IPS-15b (cell line): ENCODE measurements at regions not wholly inside any gene's neighbourhood (a gene's known extent, or its start where the extent isn't known, plus 50 kb on each side); places are given as distances from the start of the nearest gene placed in this dataset.
"Not testable (repeated sequence)": the region's sequence is repeated elsewhere in the genome, so short reads cannot be mapped to it uniquely, and the experiment has no call there.

Experiments used
- H3K27me3 ChIP-seq: one replicate; pipeline ENCODE4 v1.6.1; 2013; ENCODE audit warnings: low read length; ENCODE audit not compliant: control insufficient read depth, insufficient read depth
- H3K36me3 ChIP-seq: one replicate; pipeline ENCODE4 v1.6.1; 2013; ENCODE audit warnings: low read length; ENCODE audit not compliant: control insufficient read depth, insufficient read depth
- H3K4me1 ChIP-seq: one replicate; pipeline ENCODE4 v1.6.1; 2013; ENCODE audit warnings: mild to moderate bottlenecking, low read length; ENCODE audit not compliant: control insufficient read depth, insufficient read depth
- H3K4me3 ChIP-seq: one replicate; pipeline ENCODE4 v1.5.1; 2013; ENCODE audit warnings: low read depth, low read length
- H3K9ac ChIP-seq: one replicate; pipeline ENCODE4 v1.6.1; 2013; ENCODE audit warnings: low read depth, mild to moderate bottlenecking, low read length
- H3K9me3 ChIP-seq: one replicate; pipeline ENCODE4 v1.6.1; 2013; ENCODE audit warnings: mild to moderate bottlenecking, low read length; ENCODE audit not compliant: control insufficient read depth, insufficient read depth

DNA sequence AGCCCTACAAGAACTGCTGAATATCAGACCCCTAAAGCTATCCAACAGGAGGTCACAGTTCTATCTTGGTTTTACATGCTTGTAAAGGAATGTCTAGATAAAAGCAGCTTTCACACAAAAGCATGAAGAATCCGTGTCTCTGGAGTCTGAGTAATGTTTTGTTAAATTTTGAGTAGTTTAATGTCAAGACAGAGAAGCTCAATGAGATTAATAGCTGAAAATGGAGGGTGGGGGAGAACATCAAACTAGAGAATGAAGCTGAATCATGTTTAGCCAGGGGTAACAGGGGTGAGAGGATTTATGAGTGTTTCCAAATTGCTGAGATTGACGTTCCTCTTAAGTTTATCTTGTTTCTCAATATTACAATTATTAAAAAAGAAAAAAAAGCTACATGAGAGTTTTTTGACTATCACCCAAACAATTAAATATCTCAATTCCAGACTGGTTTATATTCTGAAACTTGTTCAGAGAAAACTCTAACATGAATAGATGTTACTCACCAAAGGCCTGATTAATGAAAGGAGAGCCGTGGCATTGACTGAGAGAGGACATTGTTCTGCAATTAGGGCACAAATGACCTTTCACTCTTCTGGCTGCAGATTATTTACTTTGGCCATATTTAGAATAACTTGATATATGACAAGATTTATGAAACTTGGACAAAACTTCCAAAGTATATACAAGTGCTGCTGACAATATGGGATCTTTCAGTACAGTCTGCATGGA lies 266.4 kb upstream of the ETAA1 start:
- Histone ChIP-seq H3K27me3 (no peaks in the 10 kb centered on the region), H3K9me3 (no peaks in the 10 kb centered on the region), H3K4me1 (no peaks in the 10 kb centered on the region), H3K9ac (no peak overlapping the region), H3K4me3 (no peak overlapping the region), H3K36me3 (no peaks in the 10 kb centered on the region)

DNA sequence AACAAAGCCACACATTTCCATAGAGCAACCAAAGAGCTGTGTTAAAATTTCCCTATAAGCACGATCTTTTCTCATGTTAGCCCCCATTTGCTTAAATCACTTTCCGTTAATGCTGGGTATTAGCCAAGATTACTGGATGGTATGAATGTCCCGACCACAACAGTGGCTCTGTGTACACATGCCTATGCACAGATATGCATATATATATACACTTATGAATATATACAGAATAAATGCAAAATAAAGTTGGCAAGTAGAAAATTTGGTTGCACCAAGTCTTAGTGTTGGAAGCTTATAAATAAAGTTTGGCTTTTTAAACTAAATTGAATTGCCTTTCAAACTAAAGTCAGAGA lies 265.9 kb upstream of the ETAA1 start:
- Histone ChIP-seq H3K9ac (no peak overlapping the region), H3K9me3 (no peaks in the 10 kb centered on the region), H3K36me3 (no peaks in the 10 kb centered on the region), H3K4me1 (no peaks in the 10 kb centered on the region), H3K4me3 (no peak overlapping the region), H3K27me3 (no peaks in the 10 kb centered on the region)

DNA sequence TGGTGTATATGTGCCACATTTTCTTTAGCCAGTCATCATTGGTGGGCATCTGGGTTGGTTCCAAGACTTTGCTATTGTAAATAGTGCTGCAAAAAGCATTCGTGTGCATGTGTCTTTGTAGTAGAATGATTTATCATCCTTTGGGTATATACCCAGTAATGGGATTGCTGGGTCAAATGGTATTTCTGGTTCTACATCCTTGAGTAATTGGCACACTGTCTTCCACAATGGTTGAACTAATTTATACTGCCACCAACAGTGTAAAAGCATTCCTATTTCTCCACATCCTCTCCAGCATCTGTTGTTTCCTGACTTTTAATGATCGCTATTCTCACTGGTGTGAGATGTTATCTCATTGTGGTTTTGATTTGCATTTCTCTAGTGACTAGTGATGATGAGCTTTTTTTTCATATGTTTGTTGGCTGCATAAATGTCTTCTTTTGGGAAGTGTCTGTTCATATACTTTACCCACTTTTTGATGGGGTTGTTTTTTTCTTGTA lies 264.6 kb upstream of the ETAA1 start:
- not testable (repeated sequence) for H3K36me3 ChIP-seq, H3K9ac ChIP-seq, H3K9me3 ChIP-seq, H3K4me1 ChIP-seq, H3K27me3 ChIP-seq, H3K4me3 ChIP-seq

DNA sequence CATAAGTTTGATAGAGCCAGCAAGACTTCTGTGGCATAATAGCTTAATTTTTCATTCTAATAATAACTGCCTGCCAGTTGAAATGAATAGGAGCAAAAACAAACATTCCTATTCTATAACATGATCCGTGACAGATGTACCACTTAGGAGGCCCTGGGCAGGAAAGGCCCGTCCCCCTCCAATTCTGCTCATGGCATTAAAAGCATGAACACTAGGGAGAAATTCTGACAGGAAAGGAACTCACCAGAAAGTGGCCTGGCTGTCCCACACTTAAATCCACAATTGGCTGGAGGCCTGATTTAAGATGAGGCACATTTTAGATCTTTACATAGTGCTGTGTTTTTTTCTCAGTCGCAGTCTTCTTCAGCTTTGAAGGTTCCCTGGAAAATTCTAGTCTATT lies 261.9 kb upstream of the ETAA1 start:
- no peaks in the 10 kb centered on the region for H3K36me3 ChIP-seq
- no peaks in the 10 kb centered on the region for H3K4me1 ChIP-seq
- H3K4me3 ChIP-seq: no peak overlapping the region
- H3K9me3 ChIP-seq: no peaks in the 10 kb centered on the region
- H3K27me3 ChIP-seq: no peaks in the 10 kb centered on the region
- H3K9ac ChIP-seq: no peak overlapping the region

DNA sequence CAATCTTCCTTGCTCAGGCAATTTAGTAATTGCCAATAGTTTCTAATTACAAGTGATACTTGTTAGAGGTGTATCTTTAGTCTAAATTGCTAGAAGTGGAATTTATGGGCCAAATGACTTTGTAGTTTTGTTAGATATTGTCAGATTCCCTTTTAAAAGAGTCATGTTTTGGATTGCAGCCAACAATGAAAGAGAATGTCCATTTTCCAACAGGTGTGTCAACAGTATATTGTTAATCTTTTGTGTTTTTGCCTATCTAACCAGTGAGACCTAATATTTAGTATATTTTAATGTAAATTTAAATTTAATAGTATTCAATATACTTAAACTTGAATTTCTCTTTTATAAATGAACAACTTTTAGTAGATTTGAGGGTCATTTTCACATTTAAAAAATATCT lies 259.4 kb upstream of the ETAA1 start:
- H3K4me3 ChIP-seq: no peak overlapping the region

DNA sequence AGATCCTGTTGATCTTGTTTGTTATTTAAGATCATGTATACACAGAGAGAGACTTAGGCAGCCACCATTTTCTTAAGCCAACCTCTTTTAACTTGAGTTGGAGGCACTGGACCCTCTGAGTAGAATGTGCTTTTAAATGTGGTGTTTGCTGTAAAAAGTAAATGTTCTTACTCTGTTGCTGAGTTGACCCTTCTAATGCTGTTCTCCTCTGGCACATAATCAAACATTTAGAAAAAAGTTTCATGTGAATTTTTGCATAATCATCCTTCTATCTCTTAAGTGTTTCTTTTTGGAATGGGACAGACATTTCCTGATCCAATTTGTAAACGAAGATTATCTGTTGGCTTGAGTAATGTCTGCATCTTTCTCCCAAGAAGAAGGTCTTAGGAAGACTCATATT lies 255.1 kb upstream of the ETAA1 start:
- H3K9me3 ChIP-seq: no peaks in the 10 kb centered on the region
- H3K9ac ChIP-seq: no peak overlapping the region
- no peaks in the 10 kb centered on the region for H3K4me1 ChIP-seq
- H3K4me3 ChIP-seq: no peak overlapping the region
- no peaks in the 10 kb centered on the region for H3K36me3 ChIP-seq
- H3K27me3 ChIP-seq: no peaks in the 10 kb centered on the region

More for the DNA sequence above, 259.4 kb upstream of the ETAA1 start:
- Histone ChIP-seq H3K27me3 (no peaks in the 10 kb centered on the region), H3K9me3 (no peaks in the 10 kb centered on the region), H3K4me1 (no peaks in the 10 kb centered on the region), H3K36me3 (no peaks in the 10 kb centered on the region), H3K9ac (no peak overlapping the region)

DNA sequence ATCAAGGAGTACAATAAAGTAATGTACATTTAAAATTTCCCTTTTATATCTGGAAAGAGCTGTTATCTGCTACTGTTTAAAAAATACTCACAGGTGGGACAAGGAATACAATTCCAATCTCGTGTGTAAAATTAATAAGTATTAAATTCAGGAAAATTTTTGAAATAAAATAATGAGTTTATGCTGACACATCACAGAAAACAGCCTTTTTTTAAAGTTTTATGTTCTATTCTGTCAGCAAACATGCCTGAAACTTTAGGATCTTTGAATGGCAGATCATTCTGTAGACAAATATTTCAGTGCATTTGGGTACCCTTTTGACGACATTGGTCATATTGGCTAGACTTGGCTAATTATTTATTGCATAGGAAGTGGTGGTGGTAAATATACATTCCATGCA lies 254.4 kb upstream of the ETAA1 start:
- H3K9me3 ChIP-seq: no peaks in the 10 kb centered on the region
- H3K4me1 ChIP-seq: no peaks in the 10 kb centered on the region
- H3K27me3 ChIP-seq: no peaks in the 10 kb centered on the region
- H3K36me3 ChIP-seq: no peaks in the 10 kb centered on the region
- no peak overlapping the region for H3K9ac ChIP-seq
- H3K4me3 ChIP-seq: no peak overlapping the region

DNA sequence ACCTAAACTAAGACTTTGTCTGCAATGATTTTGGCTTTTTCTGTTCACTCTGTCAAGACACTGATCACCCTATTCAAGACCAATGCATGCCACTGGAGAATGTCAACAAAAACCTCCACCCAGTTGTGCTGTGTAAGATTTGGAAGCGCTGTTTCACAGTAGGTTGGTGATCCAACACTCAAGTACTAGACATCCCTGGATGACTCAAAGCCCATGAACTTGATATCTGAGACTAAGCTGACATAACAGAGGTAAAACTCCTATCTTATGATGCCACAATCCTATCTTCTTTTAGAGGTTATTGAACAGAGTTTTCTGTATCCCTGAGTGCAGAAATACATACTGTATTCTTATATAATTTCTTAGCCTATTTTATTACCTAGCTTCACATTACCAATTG lies 251.3 kb upstream of the ETAA1 start:
- H3K9me3 ChIP-seq: no peaks in the 10 kb centered on the region
- no peaks in the 10 kb centered on the region for H3K36me3 ChIP-seq
- H3K4me3 ChIP-seq: no peak overlapping the region
- no peaks in the 10 kb centered on the region for H3K27me3 ChIP-seq
- no peak overlapping the region for H3K9ac ChIP-seq
- H3K4me1 ChIP-seq: no peaks in the 10 kb centered on the region

DNA sequence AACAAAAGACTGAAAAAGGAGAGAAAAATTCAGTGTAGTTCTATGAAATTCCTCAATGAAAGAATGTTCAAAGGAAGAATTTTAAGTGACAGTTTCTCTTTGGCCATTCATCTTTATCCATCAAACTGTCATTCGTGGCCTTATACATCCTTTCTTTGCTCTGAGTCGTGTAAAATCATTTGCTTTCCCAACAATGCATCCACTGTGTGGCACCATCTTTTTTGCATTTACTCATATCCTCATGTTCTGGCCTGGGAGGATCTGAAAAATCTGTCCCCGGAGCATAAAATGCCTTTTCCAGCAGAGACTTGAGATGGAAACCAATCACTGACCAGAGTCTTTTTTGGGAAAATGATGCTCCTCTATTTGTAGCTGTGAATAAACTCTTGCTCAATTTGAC lies 240.3 kb upstream of the ETAA1 start:
- H3K9ac ChIP-seq: no peak overlapping the region
- no peaks in the 10 kb centered on the region for H3K4me1 ChIP-seq
- no peak overlapping the region for H3K4me3 ChIP-seq
- H3K36me3 ChIP-seq: no peaks in the 10 kb centered on the region
- no peaks in the 10 kb centered on the region for H3K27me3 ChIP-seq
- H3K9me3 ChIP-seq: no peaks in the 10 kb centered on the region

DNA sequence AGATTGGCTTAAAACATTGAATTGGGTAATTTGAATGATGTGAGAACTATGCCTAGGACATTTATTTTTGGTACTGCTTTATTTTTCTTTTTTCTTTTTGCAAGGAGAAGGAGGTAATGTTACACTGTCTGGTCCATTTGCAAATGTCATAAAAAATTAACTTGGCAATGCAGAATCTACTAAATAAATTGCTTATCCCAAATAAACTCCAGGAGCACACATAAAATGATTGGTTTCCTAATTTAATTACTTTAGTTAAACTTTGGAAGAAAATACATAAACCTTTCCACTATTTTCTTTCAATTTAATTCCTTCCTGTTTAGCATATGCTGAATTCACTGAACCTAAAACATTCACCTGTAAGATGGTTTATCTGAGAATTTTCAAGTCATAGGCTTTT lies 238.4 kb upstream of the ETAA1 start:
- Histone ChIP-seq H3K9me3 (no peaks in the 10 kb centered on the region), H3K27me3 (no peaks in the 10 kb centered on the region), H3K4me3 (no peak overlapping the region), H3K9ac (no peak overlapping the region), H3K36me3 (no peaks in the 10 kb centered on the region), H3K4me1 (no peaks in the 10 kb centered on the region)

DNA sequence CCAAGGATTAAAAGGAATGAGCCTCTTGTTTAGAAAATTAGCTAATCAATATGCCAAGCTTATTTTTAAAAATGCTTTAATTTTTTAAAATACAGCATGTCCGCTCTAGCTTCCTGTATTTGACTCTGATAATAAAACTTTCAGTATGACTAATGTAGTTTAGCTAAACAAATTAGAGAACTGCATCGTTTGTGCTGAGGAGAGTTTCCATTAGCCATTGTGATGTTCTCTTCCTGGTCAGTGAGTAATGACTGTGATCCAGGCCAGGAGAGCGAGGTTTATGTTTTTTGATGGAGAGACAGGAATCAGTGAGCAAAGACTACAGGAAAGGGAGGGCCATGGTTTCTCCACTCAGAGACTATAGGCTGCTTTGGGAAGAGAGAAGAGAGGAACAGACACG lies 237.2 kb upstream of the ETAA1 start:
- no peaks in the 10 kb centered on the region for H3K4me1 ChIP-seq
- H3K27me3 ChIP-seq: no peaks in the 10 kb centered on the region
- no peaks in the 10 kb centered on the region for H3K9me3 ChIP-seq
- no peak overlapping the region for H3K4me3 ChIP-seq
- no peak overlapping the region for H3K9ac ChIP-seq
- H3K36me3 ChIP-seq: no peaks in the 10 kb centered on the region

DNA sequence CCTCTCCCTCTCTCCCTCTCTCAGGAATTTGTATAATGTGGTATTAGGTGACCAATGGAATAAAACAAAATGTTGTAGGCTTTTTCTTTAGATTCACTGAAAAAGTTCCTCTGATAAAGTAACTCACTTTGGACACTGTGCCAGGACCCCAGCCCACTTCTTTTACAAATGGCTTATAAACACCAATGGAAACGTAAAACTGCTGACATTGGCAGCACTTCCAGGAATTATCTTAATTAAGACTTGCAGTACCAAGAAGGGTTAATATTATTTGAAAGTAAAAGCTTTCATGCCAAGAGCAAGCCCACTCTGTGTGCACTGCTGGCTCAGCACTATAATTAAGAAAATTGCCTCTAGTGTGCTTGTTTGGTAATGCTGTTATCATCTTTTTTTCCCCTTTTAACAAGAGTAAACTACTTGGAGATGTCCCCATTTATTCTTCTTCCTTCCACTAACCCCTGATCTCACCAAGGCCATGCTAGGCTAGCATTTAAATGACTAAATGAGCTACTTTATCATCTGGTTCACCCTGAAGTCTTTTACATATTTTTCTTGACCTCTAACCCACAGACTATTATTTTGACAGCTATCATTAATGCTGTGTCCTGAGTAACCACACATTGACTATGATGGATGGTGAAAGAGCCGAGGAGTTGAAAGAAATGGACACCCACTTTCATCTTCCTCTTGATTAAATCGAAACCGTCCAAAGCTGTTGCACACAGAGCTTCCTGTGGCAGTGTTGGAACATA lies 232.2 kb upstream of the ETAA1 start:
- no peaks in the 10 kb centered on the region for H3K36me3 ChIP-seq
- H3K4me3 ChIP-seq: no peak overlapping the region
- H3K4me1 ChIP-seq: no peaks in the 10 kb centered on the region
- H3K9ac ChIP-seq: no peak overlapping the region
- no peaks in the 10 kb centered on the region for H3K27me3 ChIP-seq
- H3K9me3 ChIP-seq: no peaks in the 10 kb centered on the region
